ENCODE measurements at regions not wholly inside any gene's neighbourhood (a gene's known extent, or its start where the extent isn't known, plus 50 kb on each side); places are given as distances from the start of the nearest gene placed in this dataset.

DNA sequence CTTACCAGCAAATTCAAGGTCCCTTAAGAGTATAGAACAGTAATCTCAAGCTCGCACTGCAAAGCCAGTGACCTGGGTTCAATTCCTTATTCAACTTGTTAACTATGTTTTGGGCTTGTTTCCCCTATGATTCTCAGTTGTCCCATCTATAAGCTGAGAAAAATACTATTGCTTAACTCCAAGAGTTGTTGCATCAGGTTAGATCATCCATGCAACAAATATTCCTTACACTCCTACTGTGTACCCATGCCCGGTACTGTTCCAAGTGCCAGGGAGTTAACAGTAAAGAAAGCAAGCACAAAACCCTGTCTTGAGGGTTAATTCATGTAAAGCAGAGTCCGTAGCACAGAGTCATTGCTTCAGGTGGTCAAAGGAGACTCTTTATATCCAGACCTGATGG lies 247.3 kb downstream of the MAFB start:
- H3K4me1 ChIP-seq (ENCODE audit: insufficient read depth, low read length): no peaks in the 10 kb centered on the region
- Mint-ChIP-seq H3K9me3 (no peaks in the 10 kb centered on the region), H3K36me3 (ENCODE audit: low read depth) (no peaks in the 10 kb centered on the region), H3K4me1 (ENCODE audit: low read depth) (no peaks in the 10 kb centered on the region), H3K27me3 (peaks cover 32% of the 10 kb centered on the region), H3K27ac (no peak overlapping the region), H3K4me3 (no peak overlapping the region)
- H3K27me3 ChIP-seq (ENCODE audit: control insufficient read depth in 1 of 2, insufficient read depth in 2 of 2, low read length in 2 of 2): no peaks in the 10 kb centered on the region
- ChIA-PET POLR2A (no interaction called here), CTCF (no interaction called here)
- DNase-seq: no peak
- no peaks in the 10 kb centered on the region for H3K36me3 ChIP-seq (ENCODE audit: insufficient read depth, low read length)
- ATAC-seq (ENCODE audit: poor library complexity): no peak
- intact Hi-C loops (cut with DNase I, micrococcal nuclease): no loop called here
- no peak overlapping the region for H3K27ac ChIP-seq (ENCODE audit: low read depth in 1 of 2, low read length in 2 of 2)
- TF ChIP-seq, protein P1, sequence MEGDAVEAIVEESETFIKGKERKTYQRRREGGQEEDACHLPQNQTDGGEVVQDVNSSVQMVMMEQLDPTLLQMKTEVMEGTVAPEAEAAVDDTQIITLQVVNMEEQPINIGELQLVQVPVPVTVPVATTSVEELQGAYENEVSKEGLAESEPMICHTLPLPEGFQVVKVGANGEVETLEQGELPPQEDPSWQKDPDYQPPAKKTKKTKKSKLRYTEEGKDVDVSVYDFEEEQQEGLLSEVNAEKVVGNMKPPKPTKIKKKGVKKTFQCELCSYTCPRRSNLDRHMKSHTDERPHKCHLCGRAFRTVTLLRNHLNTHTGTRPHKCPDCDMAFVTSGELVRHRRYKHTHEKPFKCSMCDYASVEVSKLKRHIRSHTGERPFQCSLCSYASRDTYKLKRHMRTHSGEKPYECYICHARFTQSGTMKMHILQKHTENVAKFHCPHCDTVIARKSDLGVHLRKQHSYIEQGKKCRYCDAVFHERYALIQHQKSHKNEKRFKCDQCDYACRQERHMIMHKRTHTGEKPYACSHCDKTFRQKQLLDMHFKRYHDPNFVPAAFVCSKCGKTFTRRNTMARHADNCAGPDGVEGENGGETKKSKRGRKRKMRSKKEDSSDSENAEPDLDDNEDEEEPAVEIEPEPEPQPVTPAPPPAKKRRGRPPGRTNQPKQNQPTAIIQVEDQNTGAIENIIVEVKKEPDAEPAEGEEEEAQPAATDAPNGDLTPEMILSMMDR (IDR thresholded peaks at IDR 0.05): no peak
- H3K9me3 ChIP-seq (ENCODE audit: control insufficient read depth in 1 of 2, insufficient read depth in 1 of 2, low read length in 2 of 2): no peaks in the 10 kb centered on the region
- no peak overlapping the region for H3K4me3 ChIP-seq (ENCODE audit: low read length)

DNA sequence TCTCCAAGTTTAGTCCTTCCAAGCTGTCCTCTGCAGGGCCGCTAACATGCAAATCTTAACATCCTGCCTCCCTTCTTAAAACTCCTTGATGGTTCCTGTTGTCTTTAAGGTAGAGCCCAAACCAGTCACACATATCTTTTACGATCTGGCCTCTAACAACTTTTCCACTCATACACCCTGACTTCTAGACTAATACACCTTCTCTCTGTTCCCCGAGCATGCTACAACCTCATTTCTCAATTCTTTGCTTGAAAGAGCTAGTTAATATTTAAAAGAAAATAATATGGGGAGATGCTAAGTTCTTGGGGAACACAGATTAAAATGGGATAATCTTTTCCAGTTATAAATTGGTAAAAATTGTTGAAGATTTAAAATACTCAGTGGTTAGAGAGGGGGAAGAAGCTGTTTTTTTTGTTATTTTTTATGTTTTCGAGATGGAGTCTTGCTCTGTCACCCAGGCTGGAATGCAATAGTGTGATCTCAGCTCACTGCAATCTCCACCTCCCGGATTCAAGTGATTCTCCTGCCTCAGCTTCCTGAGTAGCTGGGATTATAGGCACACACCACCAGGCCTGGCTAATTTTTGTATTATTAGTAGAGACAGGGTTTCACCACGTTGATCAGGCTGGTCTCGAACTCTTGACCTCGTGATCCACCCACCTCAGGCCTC lies 250.7 kb downstream of the MAFB start:
- TF ChIP-seq, protein P1 (IDR thresholded peaks at IDR 0.05): no peak
- Histone ChIP-seq H3K9me3 (ENCODE audit: control insufficient read depth in 1 of 2, insufficient read depth in 1 of 2, low read length in 2 of 2) (peaks cover 0 to 4% of the 10 kb centered on the region in 2 experiments), H3K4me1 (ENCODE audit: insufficient read depth, low read length) (no peaks in the 10 kb centered on the region), H3K4me3 (ENCODE audit: low read length) (no peak overlapping the region), H3K36me3 (ENCODE audit: insufficient read depth, low read length) (no peaks in the 10 kb centered on the region), H3K27me3 (ENCODE audit: control insufficient read depth in 1 of 2, insufficient read depth in 2 of 2, low read length in 2 of 2) (no peaks in the 10 kb centered on the region), H3K27ac (ENCODE audit: low read depth in 1 of 2, low read length in 2 of 2) (no peak overlapping the region)
- H3K4me3 Mint-ChIP-seq: no peak overlapping the region
- intact Hi-C loops (cut with DNase I, micrococcal nuclease): no loop called here
- H3K9me3 Mint-ChIP-seq: no peaks in the 10 kb centered on the region
- CTCF ChIA-PET: no interaction called here
- ATAC-seq (ENCODE audit: poor library complexity): no peak
- no peaks in the 10 kb centered on the region for H3K4me1 Mint-ChIP-seq (ENCODE audit: low read depth)
- no peak for DNase-seq
- H3K27me3 Mint-ChIP-seq: peaks cover 12% of the 10 kb centered on the region
- no peaks in the 10 kb centered on the region for H3K36me3 Mint-ChIP-seq (ENCODE audit: low read depth)
- POLR2A ChIA-PET: no interaction called here
- no peak overlapping the region for H3K27ac Mint-ChIP-seq

DNA sequence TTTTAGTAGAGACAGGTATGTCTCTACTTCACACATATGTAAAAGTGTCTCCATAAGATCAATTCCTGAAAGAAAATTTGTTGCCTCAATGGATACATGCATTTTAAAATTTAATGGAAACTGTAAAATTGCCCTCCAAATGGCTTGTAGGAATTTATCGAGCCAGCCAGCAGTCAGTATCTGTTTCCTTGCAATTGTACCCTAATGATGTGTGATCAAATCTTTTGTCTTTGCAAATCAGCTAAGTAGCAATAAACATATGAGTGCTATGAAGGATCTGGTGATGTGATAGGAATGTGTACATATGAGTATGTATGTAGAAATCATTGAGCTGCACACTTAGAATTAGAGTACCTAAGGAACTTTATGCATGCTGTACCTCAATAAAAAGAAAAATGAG lies 253.0 kb downstream of the MAFB start:
- peaks cover 0 to 7% of the 10 kb centered on the region in 2 experiments for H3K9me3 ChIP-seq (ENCODE audit: control insufficient read depth in 1 of 2, insufficient read depth in 1 of 2, low read length in 2 of 2)
- ATAC-seq (ENCODE audit: poor library complexity) (no peak), DNase-seq (no peak)
- H3K27me3 Mint-ChIP-seq: peaks cover 6% of the 10 kb centered on the region
- intact Hi-C loops (cut with DNase I, micrococcal nuclease): no loop called here
- H3K9me3 Mint-ChIP-seq: no peaks in the 10 kb centered on the region
- no peak overlapping the region for H3K4me3 Mint-ChIP-seq
- TF ChIP-seq, protein P1 (IDR thresholded peaks at IDR 0.05): no peak
- H3K4me1 ChIP-seq (ENCODE audit: insufficient read depth, low read length): no peaks in the 10 kb centered on the region
- POLR2A ChIA-PET: no interaction called here
- CTCF ChIA-PET: no interaction called here
- H3K36me3 Mint-ChIP-seq (ENCODE audit: low read depth): no peaks in the 10 kb centered on the region
- H3K27ac Mint-ChIP-seq: no peak overlapping the region
- H3K27ac ChIP-seq (ENCODE audit: low read depth in 1 of 2, low read length in 2 of 2): no peak overlapping the region
- H3K4me1 Mint-ChIP-seq (ENCODE audit: low read depth): no peaks in the 10 kb centered on the region
- no peaks in the 10 kb centered on the region for H3K27me3 ChIP-seq (ENCODE audit: control insufficient read depth in 1 of 2, insufficient read depth in 2 of 2, low read length in 2 of 2)
- no peak overlapping the region for H3K4me3 ChIP-seq (ENCODE audit: low read length)
- H3K36me3 ChIP-seq (ENCODE audit: insufficient read depth, low read length): no peaks in the 10 kb centered on the region
